ENCODE measurements at regions not wholly inside any gene's neighbourhood (a gene's known extent, or its start where the extent isn't known, plus 50 kb on each side); places are given as distances from the start of the nearest gene placed in this dataset.
"Not testable (repeated sequence)": the region's sequence is repeated elsewhere in the genome, so short reads cannot be mapped to it uniquely, and the experiment has no call there.

GRCh38 chr13:54927538-54927937 lies 1898.9 kb downstream of the OLFM4 start:
- no peak for DNase-seq

DNA sequence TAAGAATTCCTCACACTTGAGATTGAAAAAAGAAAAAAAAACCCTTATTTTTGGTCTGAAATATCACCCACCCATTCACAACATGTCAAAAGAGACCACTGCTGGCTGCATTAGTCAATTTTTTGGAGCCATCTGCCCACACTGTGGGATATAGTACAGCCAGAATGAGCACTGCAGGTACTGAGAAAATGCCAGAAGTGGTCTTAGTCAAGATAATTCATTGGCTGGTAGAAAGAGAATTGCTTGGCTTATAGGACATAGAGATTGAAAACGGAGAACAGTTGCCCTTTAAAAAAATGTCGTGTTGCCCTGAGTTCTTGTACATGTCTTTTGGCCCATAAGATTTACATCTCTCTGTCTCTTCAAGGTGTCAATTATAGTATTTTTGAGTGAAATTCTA lies 1899.5 kb downstream of the OLFM4 start:
- DNase-seq = no peak

- DNase-seq = no peak
Observed at GRCh38 chr13:54934121-54934520, 1905.5 kb downstream of the OLFM4 start.

DNA sequence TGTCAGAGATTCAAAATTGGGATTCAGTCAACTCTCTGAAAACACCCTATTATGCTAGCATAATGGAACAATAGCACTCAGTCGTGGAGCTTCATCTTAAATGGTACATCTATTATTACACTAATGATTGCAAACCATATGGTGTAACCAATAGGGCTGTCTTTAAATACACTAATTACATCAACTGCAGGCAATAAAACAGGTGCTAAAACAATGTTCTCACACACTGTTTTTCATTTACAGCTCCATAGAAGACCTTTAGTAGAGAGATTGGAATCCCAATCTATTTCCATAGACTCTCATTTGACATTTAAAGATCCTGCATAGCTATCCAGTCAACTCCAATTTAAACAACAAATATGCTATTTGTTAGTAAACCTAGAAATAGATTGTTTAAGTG lies 1917.4 kb downstream of the OLFM4 start:
- no peak for DNase-seq

DNA sequence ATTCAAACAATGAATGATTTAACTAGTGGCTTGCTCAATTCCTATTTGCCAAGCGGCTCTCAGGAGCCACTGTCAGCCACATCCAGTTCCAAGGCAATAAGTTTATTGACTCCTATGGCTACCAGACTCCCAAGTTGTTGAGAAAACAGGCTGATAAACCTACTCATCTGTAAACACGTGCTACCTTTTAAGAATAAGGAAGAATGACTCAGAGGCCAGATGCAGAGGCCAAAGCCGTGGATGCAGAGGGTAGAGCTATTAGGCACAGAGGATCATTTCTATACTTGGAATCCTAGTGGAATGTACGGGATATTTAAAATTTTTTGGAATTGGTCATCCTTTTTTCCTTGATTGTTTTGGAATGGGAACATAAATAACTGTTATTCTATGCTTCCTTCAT lies 1921.1 kb downstream of the OLFM4 start:
- no peak for DNase-seq

GRCh38 chr13:54950546-54950945 lies 1921.9 kb downstream of the OLFM4 start:
- no peak for DNase-seq

GRCh38 chr13:54953786-54954185 lies 1925.2 kb downstream of the OLFM4 start:
- no peak for DNase-seq

DNA sequence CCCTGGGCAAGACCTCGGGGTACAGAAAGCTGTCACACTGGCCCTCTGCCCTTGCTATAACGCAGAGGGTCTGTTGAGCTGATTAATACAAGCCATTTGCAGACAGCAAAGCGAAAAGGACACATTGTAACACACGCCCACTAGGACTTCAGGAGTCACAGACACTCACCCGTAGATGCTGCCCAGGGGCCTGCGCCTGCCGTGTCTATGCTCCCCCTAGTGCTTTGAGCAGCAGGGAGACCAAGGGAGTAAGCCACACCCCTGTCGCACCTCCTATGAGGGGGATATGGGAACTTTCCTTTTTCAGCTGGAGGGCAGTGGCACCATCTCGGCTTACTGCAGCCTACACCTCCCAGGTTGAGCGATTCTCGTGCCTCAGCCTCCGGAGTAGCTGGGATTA lies 1930.2 kb downstream of the OLFM4 start:
- no peak for DNase-seq

GRCh38 chr13:54965881-54966280 lies 1937.3 kb downstream of the OLFM4 start:
- DNase-seq = no peak

GRCh38 chr13:54972838-54973237 lies 1944.2 kb downstream of the OLFM4 start:
- DNase-seq = no peak

- DNase-seq = no peak
Observed at GRCh38 chr13:54975676-54976075, 1947.1 kb downstream of the OLFM4 start.

DNA sequence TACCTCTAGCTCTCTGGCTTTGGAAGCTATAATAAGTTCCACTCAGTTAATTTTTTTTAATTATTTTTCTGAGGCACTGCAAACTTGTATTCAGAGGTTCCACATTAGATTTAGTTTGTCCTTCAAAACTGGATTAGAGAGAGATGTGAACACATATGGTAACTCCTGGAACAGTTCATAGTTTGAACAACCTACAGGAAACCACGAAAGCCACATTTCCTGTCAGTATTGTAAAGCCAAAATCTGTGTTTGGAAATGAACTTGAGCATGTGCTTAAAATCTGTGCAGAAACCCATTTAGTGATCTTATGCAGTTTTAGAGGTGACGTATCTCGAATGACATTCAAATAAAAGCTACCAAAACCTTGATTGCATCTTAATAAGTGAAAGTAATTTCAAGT lies 1952.0 kb downstream of the OLFM4 start:
- no peak for DNase-seq

GRCh38 chr13:54989418-54989817 lies 1960.8 kb downstream of the OLFM4 start:
- no peak for DNase-seq

DNA sequence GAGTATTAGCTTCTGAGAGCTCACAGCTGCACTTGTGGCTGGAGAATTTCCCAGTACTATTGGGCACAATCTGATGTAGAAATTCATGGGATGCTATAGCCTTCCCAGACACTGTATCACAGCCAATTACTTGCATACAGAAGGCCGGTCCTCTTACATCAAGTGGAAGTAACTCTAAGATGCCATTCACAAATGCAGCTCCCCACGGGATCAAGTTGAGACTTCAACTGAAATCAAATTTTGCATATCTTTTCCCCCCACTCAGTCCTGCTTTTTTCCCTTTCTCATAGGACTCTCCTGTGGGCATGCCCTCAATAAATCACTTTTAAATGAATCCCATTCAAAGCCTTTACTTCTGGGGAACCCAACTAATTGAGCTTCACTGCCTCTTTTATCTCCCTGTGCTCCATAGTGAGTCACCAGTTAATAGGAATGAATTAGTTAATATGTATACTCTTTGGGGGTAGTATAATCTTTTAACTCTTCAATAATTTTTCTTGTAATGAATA lies 1970.8 kb downstream of the OLFM4 start:
- DNase-seq = no peak

DNA sequence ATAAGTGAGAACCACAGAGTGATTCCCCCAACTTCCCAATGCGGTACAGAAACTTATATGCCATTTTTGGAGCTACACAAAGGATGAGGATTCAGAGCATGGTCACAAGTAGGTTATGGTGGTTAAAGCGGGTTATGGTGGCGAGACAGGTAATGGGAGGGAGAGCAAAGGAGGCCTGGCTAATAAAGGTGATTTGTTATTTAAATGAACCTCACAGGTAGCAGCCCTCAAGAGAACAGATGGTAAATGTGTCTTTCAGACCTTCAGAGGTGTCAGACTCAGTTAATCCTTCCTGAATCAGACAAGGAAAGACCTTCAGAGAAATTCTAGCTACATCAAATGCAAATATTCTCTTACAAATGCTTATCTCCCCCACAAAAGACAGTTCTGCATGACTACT lies 1971.4 kb downstream of the OLFM4 start:
- no peak for DNase-seq

GRCh38 chr13:55000844-55001243 lies 1972.2 kb downstream of the OLFM4 start:
- DNase-seq = no peak

- no peak for DNase-seq
Observed at GRCh38 chr13:55001881-55002280, 1973.3 kb downstream of the OLFM4 start.

DNA sequence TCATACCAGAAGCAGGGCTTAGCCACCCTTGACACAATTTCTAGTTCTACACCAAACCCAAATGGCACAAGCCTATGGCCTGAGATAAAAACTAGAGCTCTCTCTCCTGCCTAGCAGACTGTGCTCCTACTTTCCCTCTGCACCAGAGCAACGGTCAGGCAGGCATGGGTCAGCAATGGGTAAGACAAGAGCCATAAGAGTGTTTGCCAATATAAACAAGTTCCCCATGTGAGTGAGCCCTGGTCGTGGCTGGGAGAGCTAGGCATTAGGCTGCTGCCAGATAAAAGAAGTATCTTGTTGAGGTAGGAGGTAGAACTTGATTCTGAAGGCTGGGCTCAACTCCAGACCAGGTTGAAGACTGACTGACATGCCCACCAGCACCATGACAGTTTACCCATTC lies 1979.1 kb downstream of the OLFM4 start:
- no peak for DNase-seq

GRCh38 chr13:55013051-55013450 lies 1984.4 kb downstream of the OLFM4 start:
- DNase-seq = no peak

GRCh38 chr13:55029280-55029679 lies 2000.7 kb downstream of the OLFM4 start:
- DNase-seq = no peak

DNA sequence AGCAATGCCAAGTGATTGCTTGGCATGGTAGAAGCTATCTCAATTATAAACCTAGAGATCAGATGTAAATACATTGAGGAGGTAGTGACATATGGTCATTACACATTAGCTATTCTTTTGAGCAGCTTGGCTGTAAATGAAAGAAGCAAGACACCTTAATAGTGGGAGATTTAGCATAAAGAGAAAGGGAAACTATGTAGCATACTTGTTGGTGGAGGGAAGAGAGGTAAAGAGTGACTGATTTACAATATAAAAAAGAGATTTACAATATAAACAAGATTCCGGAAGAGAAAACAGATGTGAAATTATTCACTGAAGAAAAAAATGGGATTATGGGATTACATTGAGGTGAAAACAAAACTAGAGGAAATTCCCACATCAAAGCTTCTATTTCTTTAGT lies 2009.6 kb downstream of the OLFM4 start:
- no peak for DNase-seq

GRCh38 chr13:55053891-55054550 lies 2025.4 kb downstream of the OLFM4 start:
- DNase-seq = not testable (repeated sequence)

DNA sequence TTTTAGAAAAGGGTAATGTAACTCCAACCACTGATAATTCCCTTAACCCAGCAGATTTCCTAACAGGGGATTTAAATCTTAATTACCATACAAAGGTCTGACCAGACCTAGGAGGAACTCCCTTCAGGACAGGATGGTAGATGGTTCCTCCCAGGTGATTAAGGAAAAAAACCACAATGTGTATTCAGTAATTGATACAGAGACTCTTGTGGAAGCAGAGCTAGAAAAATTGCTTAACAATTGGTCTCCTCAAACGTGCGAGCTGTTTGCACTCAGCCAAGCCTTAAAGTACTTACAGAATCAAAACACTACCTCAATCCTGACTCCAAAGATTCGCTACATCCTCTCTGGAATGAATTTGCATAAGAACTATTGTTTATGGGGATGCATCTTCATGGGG lies 2027.1 kb downstream of the OLFM4 start:
- peak; percentile 11 for DNase-seq

- no peak for DNase-seq
Observed at GRCh38 chr13:55062662-55063061, 2034.0 kb downstream of the OLFM4 start.

DNA sequence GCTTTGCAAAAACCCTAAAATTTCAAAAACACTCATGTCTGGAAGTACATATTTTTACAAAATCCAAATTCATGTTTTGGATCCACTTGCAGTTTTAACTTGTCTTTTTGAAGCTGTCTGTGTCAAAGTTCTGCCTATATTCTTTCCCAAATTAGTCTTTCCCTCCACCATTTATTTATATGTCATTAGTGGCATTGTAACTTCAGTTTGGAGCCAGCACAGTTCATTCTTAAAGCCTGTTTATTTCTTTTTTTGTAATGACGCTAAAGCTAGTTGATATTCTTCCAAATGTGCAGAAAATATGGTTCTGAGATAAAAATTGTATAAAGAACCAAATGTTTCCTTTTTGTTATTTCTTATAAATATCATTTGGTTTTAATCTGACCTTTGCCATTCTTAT lies 2039.3 kb downstream of the OLFM4 start:
- no peak for DNase-seq
